GM12878 (cell line): ENCODE measurements at regions not wholly inside any gene's neighbourhood (a gene's known extent, or its start where the extent isn't known, plus 50 kb on each side); places are given as distances from the start of the nearest gene placed in this dataset.

Experiments used
- CBX3 ChIP-seq: fragments of 200-600 bp; sonication (generic); IDR thresholded peaks from 2 replicates; pipeline ENCODE4 v1.6.1; 2016; ENCODE audit warnings: low read depth, borderline replicate concordance
- CHD1 ChIP-seq: IDR thresholded peaks from 2 replicates; pipeline ENCODE4 v1.6.1; 2012; ENCODE audit warnings: low read depth, low read length, improper control_type of control experiment
- CREB1 ChIP-seq: IDR thresholded peaks from 2 replicates; pipeline ENCODE4 v1.6.1; 2012; ENCODE audit warnings: low read depth, mild to moderate bottlenecking, inconsistent platforms
- DPF2 ChIP-seq: fragments of 450-650 bp; IDR thresholded peaks from 2 replicates; pipeline ENCODE4 v1.6.1; 2017; ENCODE audit warnings: mild to moderate bottlenecking
- FOS ChIP-seq: IDR thresholded peaks from 3 replicates; pipeline ENCODE4 v1.6.1; 2011; ENCODE audit warnings: borderline replicate concordance; ENCODE audit not compliant: insufficient read length; ENCODE audit errors: extremely low read depth
- HSF1 ChIP-seq: fragments of 150-350 bp; IDR thresholded peaks from 2 replicates; pipeline ENCODE4 v1.6.1; 2014; ENCODE audit warnings: mild to moderate bottlenecking, low read depth, low read length
- IKZF1 ChIP-seq: fragments of 450-650 bp; conservative IDR thresholded peaks from 2 replicates; pipeline ENCODE4 v1.6.1; 2017; ENCODE audit warnings: antibody characterized with exemption, mild to moderate bottlenecking
- JUND ChIP-seq: IDR thresholded peaks from 2 replicates; pipeline ENCODE4 v1.6.1; 2012; ENCODE audit warnings: low read depth, mild to moderate bottlenecking, low read length, improper control_type of control experiment, moderate library complexity
- KAT2A ChIP-seq: conservative IDR thresholded peaks from 2 replicates; pipeline ENCODE4 v1.6.1; 2011; ENCODE audit warnings: low read depth, low read length; ENCODE audit not compliant: control insufficient read depth
- MXI1 ChIP-seq: fragments of 150-350 bp; IDR thresholded peaks from 2 replicates; pipeline ENCODE4 v1.6.1; 2011; ENCODE audit warnings: low read depth, mild to moderate bottlenecking, inconsistent platforms, low read length, improper control_type of control experiment
- MYB ChIP-seq: fragments of 150-350 bp; IDR thresholded peaks from 2 replicates; pipeline ENCODE4 v1.6.1; 2014; ENCODE audit warnings: mild to moderate bottlenecking, low read depth, low read length, borderline replicate concordance
- NFXL1 ChIP-seq: fragments of 450-650 bp; IDR thresholded peaks from 2 replicates; pipeline ENCODE4 v1.6.1; 2017; ENCODE audit warnings: antibody characterized with exemption, mild to moderate bottlenecking, borderline replicate concordance
- NFYA ChIP-seq: IDR thresholded peaks from 2 replicates; pipeline ENCODE4 v1.6.1; 2011; ENCODE audit warnings: low read depth, mild to moderate bottlenecking, low read length, improper control_type of control experiment, borderline replicate concordance
- NFYB ChIP-seq: IDR thresholded peaks from 2 replicates; pipeline ENCODE4 v1.6.1; 2011; ENCODE audit warnings: low read depth, mild to moderate bottlenecking, low read length, improper control_type of control experiment, moderate library complexity; ENCODE audit not compliant: insufficient read depth
- NR2F1 ChIP-seq: fragments of 450-650 bp; conservative IDR thresholded peaks from 2 replicates; pipeline ENCODE4 v1.6.1; 2017; ENCODE audit warnings: mild to moderate bottlenecking
- PAX5 ChIP-seq: IDR thresholded peaks from 2 replicates; pipeline ENCODE4 v1.6.1; 2011; ENCODE audit warnings: low read depth, low read length, borderline replicate concordance
- PKNOX1 ChIP-seq: fragments of 450-650 bp; IDR thresholded peaks from 2 replicates; pipeline ENCODE4 v1.6.1; 2016; ENCODE audit warnings: mild to moderate bottlenecking
- PML ChIP-seq: IDR thresholded peaks from 2 replicates; pipeline ENCODE4 v1.6.1; 2012; ENCODE audit warnings: low read length, inconsistent platforms
- POLR2AphosphoS2 ChIP-seq: IDR thresholded peaks from 2 replicates; pipeline ENCODE4 v1.6.1; 2011; ENCODE audit warnings: low read depth, mild to moderate bottlenecking, low read length, improper control_type of control experiment, moderate library complexity
- POU2F2 ChIP-seq: IDR thresholded peaks from 3 replicates; pipeline ENCODE4 v1.6.1; 2011; ENCODE audit warnings: low read depth, mild to moderate bottlenecking, low read length, borderline replicate concordance
- RAD51 ChIP-seq: fragments of 450-650 bp; IDR thresholded peaks from 2 replicates; pipeline ENCODE4 v1.6.1; 2016; ENCODE audit warnings: moderate library complexity, mild to moderate bottlenecking, inconsistent platforms
- RUNX3 ChIP-seq: IDR thresholded peaks from 2 replicates; pipeline ENCODE4 v1.6.1; 2012; ENCODE audit warnings: low read length, inconsistent platforms
- SIX5 ChIP-seq: IDR thresholded peaks from 2 replicates; pipeline ENCODE4 v1.6.1; 2011; ENCODE audit warnings: mild to moderate bottlenecking, low read depth, low read length, moderate library complexity; ENCODE audit not compliant: severe bottlenecking
- SREBF1 ChIP-seq: IDR thresholded peaks from 2 replicates; pipeline ENCODE4 v1.6.1; 2012; ENCODE audit warnings: mild to moderate bottlenecking, low read length
- TAF1 ChIP-seq: IDR thresholded peaks from 2 replicates; pipeline ENCODE4 v1.6.1; 2011; ENCODE audit warnings: mild to moderate bottlenecking, low read depth, low read length, borderline replicate concordance
- ZBED1 ChIP-seq: IDR thresholded peaks from 2 replicates; pipeline ENCODE4 v1.6.1; 2016; ENCODE audit warnings: borderline replicate concordance
- ZBTB33 ChIP-seq: fragments of 450-650 bp; IDR thresholded peaks from 2 replicates; pipeline ENCODE4 v1.6.1; 2017; ENCODE audit warnings: mild to moderate bottlenecking
- ZNF207 ChIP-seq: fragments of 450-650 bp; IDR thresholded peaks from 2 replicates; pipeline ENCODE4 v1.6.1; 2014; ENCODE audit warnings: antibody characterized with exemption, mild to moderate bottlenecking, borderline replicate concordance
- ZNF622 ChIP-seq: fragments of 450-650 bp; IDR thresholded peaks from 2 replicates; pipeline ENCODE4 v1.6.1; 2017; ENCODE audit warnings: mild to moderate bottlenecking, inconsistent platforms
- ZSCAN29 ChIP-seq: fragments of 450-650 bp; IDR thresholded peaks from 2 replicates; pipeline ENCODE4 v1.6.1; 2017; ENCODE audit warnings: mild to moderate bottlenecking, moderate library complexity

DNA sequence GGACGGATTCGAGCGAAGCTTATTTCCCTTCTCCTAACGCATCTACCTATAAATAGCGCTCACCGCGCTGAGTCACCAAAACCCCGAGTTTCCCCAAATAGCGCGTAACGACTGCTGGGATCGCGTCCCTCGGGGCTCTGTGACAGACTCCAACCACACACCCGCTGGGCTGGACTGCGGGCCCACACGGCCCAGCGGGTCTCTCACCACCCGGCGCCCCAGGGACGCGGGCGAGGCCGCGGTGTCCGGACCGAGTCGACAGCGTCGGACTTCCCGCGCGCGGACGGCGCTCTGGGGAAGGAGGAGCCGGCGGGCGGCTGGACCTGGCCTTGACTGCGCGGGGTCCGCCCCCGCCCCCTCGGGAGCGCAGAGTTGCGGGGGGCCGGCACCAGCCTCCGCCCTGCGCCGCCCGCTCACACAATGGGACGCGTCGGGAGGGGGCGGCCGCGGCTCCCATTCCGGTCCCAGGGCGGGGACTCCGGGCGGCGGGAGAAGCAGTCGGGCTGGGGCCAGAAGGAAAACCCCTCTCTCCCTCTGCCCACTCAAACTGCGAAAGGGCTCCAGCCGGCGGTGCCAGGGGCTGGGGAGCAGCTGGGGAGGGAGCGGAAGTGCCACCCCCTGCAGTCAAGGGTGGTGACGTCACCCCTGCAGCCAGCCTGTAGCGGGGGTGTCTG is 108.8 kb downstream of the KCNRG start (continued):
- TF ChIP-seq HSF1 (no peak), SIX5 (no peak), CREB1 (peak; percentile 82; the same call in 1 of the 2 replicates), NFYB (peak; percentile 61; the same call in 1 of the 2 replicates), MXI1 (no peak), CHD1 (no peak), DPF2 (peak; percentile 76), CBX3 (no peak), NR2F1 (peak; percentile 38), KAT2A (no peak), NFYA (no peak), MYB (no peak), FOS (no peak), JUND (peak; percentile 89), IKZF1 (peak; percentile 78), ZSCAN29 (no peak), PML (no peak), ZBED1 (no peak), RAD51 (peak; percentile 57; the same call in 1 of the 2 replicates), NFXL1 (no peak), ZNF622 (no peak), ZBTB33 (no peak), SREBF1 (no peak), PAX5 (peak; percentile 54; the same call in 1 of the 2 replicates), PKNOX1 (no peak), ZNF207 (0 out of 2 replicates have a peak, but pooled peaks have one; percentile 53), POLR2AphosphoS2 (0 out of 2 replicates have a peak, but pooled peaks have one; percentile 7), RUNX3 (peak; percentile 71), POU2F2 (no peak), TAF1 (no peak)
